Stomach (tissue), 4 donors: ENCODE measurements at regions not wholly inside any gene's neighbourhood (a gene's known extent, or its start where the extent isn't known, plus 50 kb on each side); places are given as distances from the start of the nearest gene placed in this dataset.

ENCODE experiments used
- POLR2A ChIP-seq, 4 donors: fragments of 450-650 bp; IDR thresholded peaks; one replicate each; pipeline ENCODE4 v1.6.1; 2016; ENCODE audit warnings: antibody characterized with exemption in 4 of 4, control low read depth in 2 of 4, mild to moderate bottlenecking in 1 of 4, moderate library complexity in 1 of 4
- POLR2AphosphoS5 ChIP-seq, 3 donors: sonication (generic); formaldehyde crosslinking; IDR thresholded peaks; one replicate each; pipeline ENCODE4 v1.6.1; 2016; ENCODE audit warnings: antibody characterized with exemption in 3 of 3
- TF ChIP-seq, protein P1 (sequence below), 7 experiments: fragments of 450-650 bp in 4 of 7; fragments of 200-600 bp in 3 of 7; sonication (generic) in 3 of 7; IDR thresholded peaks; one replicate each; pipeline ENCODE4 v1.5.1; 2016 to 2019; ENCODE audit warnings: antibody characterized with exemption in 7 of 7, control low read depth in 2 of 7, mild to moderate bottlenecking in 1 of 7

DNA sequence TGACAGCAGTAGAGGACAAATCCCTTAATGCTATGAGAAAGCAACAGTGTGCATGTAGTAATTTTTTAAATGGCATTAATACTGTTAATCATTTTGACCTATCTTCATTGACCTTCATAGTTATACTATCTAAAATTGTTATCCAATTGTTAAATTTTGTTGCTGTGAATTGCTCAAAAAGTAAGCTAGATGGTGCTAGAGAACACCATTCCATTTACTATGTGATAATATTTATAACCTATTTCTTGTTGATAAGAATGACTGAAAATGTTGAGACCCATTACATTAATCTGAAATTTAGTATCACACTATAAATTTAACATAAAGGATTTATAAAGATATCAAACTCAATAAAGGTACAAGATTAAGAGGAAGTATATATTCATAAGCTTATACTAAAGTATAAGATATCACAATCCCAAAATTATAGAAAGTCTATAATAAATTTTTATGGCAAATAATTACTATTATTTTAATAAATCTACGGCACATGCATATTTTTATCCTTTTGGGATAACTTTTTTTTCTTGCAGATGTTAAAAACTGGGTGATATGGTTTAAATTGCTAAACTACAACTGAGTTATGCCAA lies 1573.3 kb downstream of the PCDH9 start:
- TF ChIP-seq, protein P1, sequence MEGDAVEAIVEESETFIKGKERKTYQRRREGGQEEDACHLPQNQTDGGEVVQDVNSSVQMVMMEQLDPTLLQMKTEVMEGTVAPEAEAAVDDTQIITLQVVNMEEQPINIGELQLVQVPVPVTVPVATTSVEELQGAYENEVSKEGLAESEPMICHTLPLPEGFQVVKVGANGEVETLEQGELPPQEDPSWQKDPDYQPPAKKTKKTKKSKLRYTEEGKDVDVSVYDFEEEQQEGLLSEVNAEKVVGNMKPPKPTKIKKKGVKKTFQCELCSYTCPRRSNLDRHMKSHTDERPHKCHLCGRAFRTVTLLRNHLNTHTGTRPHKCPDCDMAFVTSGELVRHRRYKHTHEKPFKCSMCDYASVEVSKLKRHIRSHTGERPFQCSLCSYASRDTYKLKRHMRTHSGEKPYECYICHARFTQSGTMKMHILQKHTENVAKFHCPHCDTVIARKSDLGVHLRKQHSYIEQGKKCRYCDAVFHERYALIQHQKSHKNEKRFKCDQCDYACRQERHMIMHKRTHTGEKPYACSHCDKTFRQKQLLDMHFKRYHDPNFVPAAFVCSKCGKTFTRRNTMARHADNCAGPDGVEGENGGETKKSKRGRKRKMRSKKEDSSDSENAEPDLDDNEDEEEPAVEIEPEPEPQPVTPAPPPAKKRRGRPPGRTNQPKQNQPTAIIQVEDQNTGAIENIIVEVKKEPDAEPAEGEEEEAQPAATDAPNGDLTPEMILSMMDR (IDR thresholded peaks at IDR 0.05), result peak in 2 of 7 experiments; percentile 15 to 45
- TF ChIP-seq POLR2A (IDR thresholded peaks at IDR 0.05), result no peak
- no peak for TF ChIP-seq POLR2AphosphoS5 (IDR thresholded peaks at IDR 0.05)
